Choroid plexus epithelial cell (primary cell): ENCODE measurements at regions not wholly inside any gene's neighbourhood (a gene's known extent, or its start where the extent isn't known, plus 50 kb on each side); places are given as distances from the start of the nearest gene placed in this dataset.

Experiments
- DNase-seq: peaks from one replicate; pipeline ENCODE4 v3.0.0-alpha.2; 2010; ENCODE audit warnings: low read depth
- H3K4me3 ChIP-seq: 2 replicates; pipeline ENCODE4 v1.5.1; 2011; ENCODE audit warnings: low read depth, mild to moderate bottlenecking, control low read depth, low read length, moderate library complexity
- TF ChIP-seq, protein P1 (sequence below): conservative IDR thresholded peaks from 2 replicates; pipeline ENCODE4 v1.5.1; 2011; ENCODE audit warnings: low read depth, mild to moderate bottlenecking, control low read depth, inconsistent platforms, low read length, moderate library complexity

DNA sequence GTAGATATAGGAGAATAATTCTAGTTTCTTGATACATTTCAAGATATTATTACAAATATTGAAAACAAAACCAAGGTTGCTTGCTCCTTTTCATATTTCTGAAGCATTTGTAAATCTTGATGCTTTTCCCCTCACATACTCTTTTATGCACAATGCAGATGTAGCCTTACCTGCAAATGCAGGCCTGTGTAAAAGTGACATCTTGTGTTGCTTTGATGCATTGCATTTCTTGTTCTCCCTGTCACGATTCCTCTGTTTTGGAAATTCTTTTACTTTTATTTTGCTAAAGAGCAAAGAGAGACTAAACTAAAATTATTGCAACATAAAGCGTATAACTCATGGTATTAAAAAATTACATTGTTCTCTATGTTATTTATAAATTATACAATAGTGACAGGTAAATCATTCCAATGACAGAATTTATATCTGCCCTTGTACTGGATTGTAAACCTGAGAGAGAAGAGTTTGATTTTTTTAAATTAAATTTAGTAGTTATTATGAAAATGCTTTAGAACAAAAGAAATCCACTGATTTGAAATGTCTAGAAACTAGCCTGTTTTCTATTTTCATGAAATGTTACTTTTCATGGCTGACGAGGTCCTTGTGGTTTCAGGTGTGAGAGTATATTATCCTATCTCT, 970.0 kb downstream of the MAT2B start:
- TF ChIP-seq, protein P1, sequence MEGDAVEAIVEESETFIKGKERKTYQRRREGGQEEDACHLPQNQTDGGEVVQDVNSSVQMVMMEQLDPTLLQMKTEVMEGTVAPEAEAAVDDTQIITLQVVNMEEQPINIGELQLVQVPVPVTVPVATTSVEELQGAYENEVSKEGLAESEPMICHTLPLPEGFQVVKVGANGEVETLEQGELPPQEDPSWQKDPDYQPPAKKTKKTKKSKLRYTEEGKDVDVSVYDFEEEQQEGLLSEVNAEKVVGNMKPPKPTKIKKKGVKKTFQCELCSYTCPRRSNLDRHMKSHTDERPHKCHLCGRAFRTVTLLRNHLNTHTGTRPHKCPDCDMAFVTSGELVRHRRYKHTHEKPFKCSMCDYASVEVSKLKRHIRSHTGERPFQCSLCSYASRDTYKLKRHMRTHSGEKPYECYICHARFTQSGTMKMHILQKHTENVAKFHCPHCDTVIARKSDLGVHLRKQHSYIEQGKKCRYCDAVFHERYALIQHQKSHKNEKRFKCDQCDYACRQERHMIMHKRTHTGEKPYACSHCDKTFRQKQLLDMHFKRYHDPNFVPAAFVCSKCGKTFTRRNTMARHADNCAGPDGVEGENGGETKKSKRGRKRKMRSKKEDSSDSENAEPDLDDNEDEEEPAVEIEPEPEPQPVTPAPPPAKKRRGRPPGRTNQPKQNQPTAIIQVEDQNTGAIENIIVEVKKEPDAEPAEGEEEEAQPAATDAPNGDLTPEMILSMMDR, result peak; percentile 76
- H3K4me3 ChIP-seq, result no peak overlapping the region
- peak; percentile 65 for DNase-seq

DNA sequence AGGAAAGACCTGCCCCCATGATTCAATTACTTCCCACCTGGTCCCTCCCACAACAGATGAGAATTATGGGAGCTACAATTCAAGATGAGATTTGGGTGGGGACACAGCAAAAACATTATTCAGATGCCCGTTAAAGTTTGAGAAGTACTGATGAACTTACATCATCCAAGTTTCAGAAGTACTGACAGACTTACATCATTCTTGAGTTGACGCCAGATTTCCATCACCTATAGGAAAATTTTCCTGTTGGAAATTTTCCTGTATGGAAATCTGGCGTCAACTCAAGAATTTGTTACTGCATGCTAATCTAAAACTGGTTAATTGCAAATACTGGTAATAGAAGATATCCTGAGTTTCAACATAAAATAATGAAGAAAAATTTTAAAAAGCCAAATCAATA, 975.9 kb downstream of the MAT2B start:
- TF ChIP-seq, protein P1, result no peak
- H3K4me3 ChIP-seq, result no peak overlapping the region

DNA sequence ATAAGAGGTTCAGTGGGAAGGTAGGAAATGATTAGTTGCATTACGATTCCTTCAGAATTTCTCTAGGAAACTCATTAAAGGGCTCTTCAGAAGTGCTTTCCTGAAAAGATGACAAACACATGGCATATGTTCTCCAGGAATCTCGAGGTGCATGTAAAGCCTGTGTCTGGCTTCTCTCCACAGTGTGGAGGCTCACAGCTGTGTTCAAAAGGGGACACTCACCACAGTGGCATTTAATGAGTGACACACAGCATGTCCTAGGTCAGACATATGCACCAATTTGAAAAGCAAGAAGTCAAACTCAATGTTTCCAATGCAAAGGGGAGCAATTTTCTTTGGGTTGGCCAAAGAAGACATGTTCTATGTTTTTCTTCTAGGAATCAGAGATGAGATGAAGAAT, 976.9 kb downstream of the MAT2B start:
- no peak for DNase-seq
- TF ChIP-seq, protein P1, result no peak
- H3K4me3 ChIP-seq, result no peak overlapping the region

More for the DNA sequence above, 975.9 kb downstream of the MAT2B start:
- no peak for DNase-seq

- H3K4me3 ChIP-seq, result no peak overlapping the region
- no peak for DNase-seq
- TF ChIP-seq, protein P1, result no peak
These were observed 979.5 kb downstream of the MAT2B start for GRCh38 chr5:164484948-164485347.

DNA sequence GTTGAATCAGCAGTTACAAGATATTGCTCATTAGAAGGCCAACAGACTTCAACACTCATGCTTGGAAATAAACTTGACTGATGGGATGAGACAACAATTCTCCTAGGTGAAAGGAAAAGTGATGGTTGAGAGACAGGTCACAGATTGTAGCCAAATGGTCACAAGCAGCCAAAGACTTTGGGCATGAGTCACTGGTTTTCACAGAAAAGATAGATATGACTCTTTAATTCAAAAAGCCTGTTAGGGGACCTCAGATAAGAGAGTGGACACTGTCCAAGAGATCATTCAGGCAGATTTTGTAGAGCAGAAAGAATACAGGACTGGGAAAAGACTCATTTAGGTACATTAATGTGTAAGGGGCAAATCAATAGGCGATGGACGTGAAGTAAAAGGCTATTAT, 982.5 kb downstream of the MAT2B start:
- TF ChIP-seq, protein P1, result no peak
- H3K4me3 ChIP-seq, result no peak overlapping the region
- no peak for DNase-seq

DNA sequence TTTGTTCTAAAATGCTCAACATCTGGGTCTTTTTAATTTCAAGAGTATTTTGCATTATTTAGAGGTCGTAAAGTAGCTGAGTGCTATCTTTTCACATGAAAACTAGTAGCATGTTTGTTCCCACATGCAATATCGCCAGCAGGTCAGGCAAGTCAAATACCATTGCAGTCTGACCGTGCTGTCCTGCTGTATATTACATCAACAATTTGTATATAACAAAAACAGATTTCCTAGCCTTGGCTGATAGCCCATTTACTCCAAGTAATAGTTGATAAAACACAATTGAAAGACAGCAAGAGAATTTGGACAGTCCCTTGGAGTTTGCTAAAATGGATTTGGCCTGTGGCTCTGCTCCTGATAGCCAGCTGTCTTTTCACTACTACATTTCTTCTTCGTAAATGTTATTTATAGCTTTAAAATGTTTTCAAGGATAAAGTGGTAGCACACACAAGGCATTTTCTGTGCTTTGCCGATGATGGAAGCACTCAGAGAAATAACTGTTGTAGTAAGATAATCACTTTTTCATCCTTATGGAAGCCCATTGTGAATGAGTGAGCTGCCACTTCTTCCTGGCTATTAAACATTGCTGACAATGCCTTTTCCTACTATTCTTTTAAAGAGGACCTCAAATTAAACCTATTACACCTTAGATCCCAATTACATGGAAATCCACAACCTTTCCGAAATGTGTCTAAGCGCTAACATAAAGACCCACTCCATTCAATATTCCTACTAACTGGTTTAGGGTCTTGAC, 992.1 kb downstream of the MAT2B start:
- no peak for DNase-seq
- TF ChIP-seq, protein P1, result no peak
- no peak overlapping the region for H3K4me3 ChIP-seq

DNA sequence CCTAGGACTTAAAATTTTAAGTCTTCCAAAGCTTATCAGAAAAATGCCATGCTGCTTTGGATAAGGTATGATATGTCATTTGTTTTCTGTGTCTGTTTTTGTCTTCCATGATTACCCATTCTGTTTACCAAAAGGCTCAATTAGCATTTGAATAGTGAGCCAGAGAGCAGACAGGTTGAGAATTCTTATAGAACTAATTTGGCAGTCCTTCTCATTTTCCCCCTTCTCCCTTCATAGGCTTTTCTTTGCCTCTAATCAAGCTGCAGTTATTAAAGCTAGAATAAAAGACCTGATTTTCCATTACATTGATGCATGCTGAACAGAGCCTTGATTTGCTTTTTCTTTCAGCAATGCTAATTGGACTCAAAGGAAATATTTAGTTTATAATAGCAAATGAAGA, 993.0 kb downstream of the MAT2B start:
- TF ChIP-seq, protein P1, result no peak
- no peak for DNase-seq
- no peak overlapping the region for H3K4me3 ChIP-seq
